ENCODE measurements at regions not wholly inside any gene's neighbourhood (a gene's known extent, or its start where the extent isn't known, plus 50 kb on each side); places are given as distances from the start of the nearest gene placed in this dataset.

GRCh38 chr13:61728471-61728870, 312.8 kb upstream of the PCDH20 start:
- Histone ChIP-seq H3K9ac (ENCODE audit: low read depth in 2 of 2, low read length in 2 of 2) (no peak overlapping the region), H3K36me3 (no peaks in the 10 kb centered on the region), H3K4me3 (no peak overlapping the region), H3K4me1 (no peaks in the 10 kb centered on the region), H3K9me3 (no peaks in the 10 kb centered on the region), H3K27me3 (no peaks in the 10 kb centered on the region), H3K27ac (no peak overlapping the region)
- intact Hi-C loops (cut with DNase I), result no loop called here
- DNase-seq, result no peak
- no peak for TF ChIP-seq CTCF (IDR thresholded peaks at IDR 0.05)

GRCh38 chr13:61727767-61728166, 312.1 kb upstream of the PCDH20 start:
- Histone ChIP-seq H3K4me1 (no peaks in the 10 kb centered on the region), H3K27me3 (no peaks in the 10 kb centered on the region), H3K9me3 (no peaks in the 10 kb centered on the region), H3K9ac (ENCODE audit: low read depth in 2 of 2, low read length in 2 of 2) (no peak overlapping the region), H3K36me3 (no peaks in the 10 kb centered on the region), H3K4me3 (no peak overlapping the region), H3K27ac (no peak overlapping the region)
- no peak for DNase-seq
- TF ChIP-seq CTCF (IDR thresholded peaks at IDR 0.05), result no peak
- intact Hi-C loops (cut with DNase I), result no loop called here

GRCh38 chr13:61725806-61726205, 310.2 kb upstream of the PCDH20 start:
- H3K27ac ChIP-seq, result no peak overlapping the region
- H3K4me1 ChIP-seq, result no peaks in the 10 kb centered on the region
- no peaks in the 10 kb centered on the region for H3K36me3 ChIP-seq
- no peak overlapping the region for H3K4me3 ChIP-seq
- no peaks in the 10 kb centered on the region for H3K27me3 ChIP-seq
- DNase-seq, result no peak
- TF ChIP-seq CTCF (IDR thresholded peaks at IDR 0.05), result no peak
- intact Hi-C loops (cut with DNase I), result no loop called here
- H3K9ac ChIP-seq (ENCODE audit: low read depth in 2 of 2, low read length in 2 of 2), result no peak overlapping the region
- H3K9me3 ChIP-seq, result no peaks in the 10 kb centered on the region

GRCh38 chr13:61722119-61722518, 306.5 kb upstream of the PCDH20 start:
- Histone ChIP-seq H3K9me3 (no peaks in the 10 kb centered on the region), H3K27me3 (no peaks in the 10 kb centered on the region), H3K27ac (no peak overlapping the region), H3K9ac (ENCODE audit: low read depth in 2 of 2, low read length in 2 of 2) (no peak overlapping the region), H3K4me3 (no peak overlapping the region), H3K36me3 (no peaks in the 10 kb centered on the region), H3K4me1 (no peaks in the 10 kb centered on the region)
- no peak for DNase-seq
- no peak for TF ChIP-seq CTCF (IDR thresholded peaks at IDR 0.05)
- intact Hi-C loops (cut with DNase I), result no loop called here

GRCh38 chr13:61712621-61713020, 297.0 kb upstream of the PCDH20 start:
- Histone ChIP-seq H3K27ac (no peak overlapping the region), H3K27me3 (no peaks in the 10 kb centered on the region), H3K9me3 (no peaks in the 10 kb centered on the region), H3K36me3 (no peaks in the 10 kb centered on the region), H3K4me3 (no peak overlapping the region), H3K9ac (ENCODE audit: low read depth in 2 of 2, low read length in 2 of 2) (no peak overlapping the region), H3K4me1 (no peaks in the 10 kb centered on the region)
- DNase-seq, result no peak
- no peak for TF ChIP-seq CTCF (IDR thresholded peaks at IDR 0.05)
- intact Hi-C loops (cut with DNase I), result no loop called here

GRCh38 chr13:61709258-61709657, 293.6 kb upstream of the PCDH20 start:
- no peak for TF ChIP-seq CTCF (IDR thresholded peaks at IDR 0.05)
- Histone ChIP-seq H3K27ac (no peak overlapping the region), H3K27me3 (no peaks in the 10 kb centered on the region)

More at GRCh38 chr13:61709258-61709657, 293.6 kb upstream of the PCDH20 start:
- H3K36me3 ChIP-seq, result no peaks in the 10 kb centered on the region
- H3K9me3 ChIP-seq, result no peaks in the 10 kb centered on the region
- no peak overlapping the region for H3K9ac ChIP-seq (ENCODE audit: low read depth in 2 of 2, low read length in 2 of 2)
- no peaks in the 10 kb centered on the region for H3K4me1 ChIP-seq
- H3K4me3 ChIP-seq, result no peak overlapping the region
- DNase-seq, result no peak
- intact Hi-C loops (cut with DNase I), result no loop called here

Data from colonic mucosa (tissue), 4 donors.